Large intestine (tissue), 3 donors: ENCODE measurements at regions not wholly inside any gene's neighbourhood (a gene's known extent, or its start where the extent isn't known, plus 50 kb on each side); places are given as distances from the start of the nearest gene placed in this dataset.

Experiments
- DNase-seq, 2 donors: peaks; one replicate each; pipeline versions ENCODE4 v3.0.0 to v3.0.0-alpha.2; 2013
- H3K27ac ChIP-seq: one replicate; pipeline ENCODE4 v1.5.1; 2013; ENCODE audit warnings: low read length
- H3K27me3 ChIP-seq: 2 replicates; pipeline ENCODE4 v1.6.1; 2013; ENCODE audit warnings: low read length; ENCODE audit not compliant: control insufficient read depth, insufficient read depth
- H3K36me3 ChIP-seq: 2 replicates; pipeline ENCODE4 v1.6.1; 2013; ENCODE audit warnings: low read length; ENCODE audit not compliant: control insufficient read depth, insufficient read depth
- H3K4me1 ChIP-seq: one replicate; pipeline ENCODE4 v1.6.1; 2013; ENCODE audit warnings: low read length; ENCODE audit not compliant: control insufficient read depth, insufficient read depth
- H3K4me3 ChIP-seq: one replicate; pipeline ENCODE4 v1.5.1; 2013; ENCODE audit warnings: low read length
- H3K9me3 ChIP-seq: one replicate; pipeline ENCODE4 v1.6.1; 2013; ENCODE audit warnings: mild to moderate bottlenecking, low read depth, low read length, moderate library complexity; ENCODE audit not compliant: control insufficient read depth
- WGBS: methylation state at CpG from one replicate; pipeline ENCODE4 v1.1.5; 2013; ENCODE audit warnings: low lambda C conversion rate; ENCODE audit not compliant: insufficient coverage; 5-methylcytosine and 5-hydroxymethylcytosine counted together

DNA sequence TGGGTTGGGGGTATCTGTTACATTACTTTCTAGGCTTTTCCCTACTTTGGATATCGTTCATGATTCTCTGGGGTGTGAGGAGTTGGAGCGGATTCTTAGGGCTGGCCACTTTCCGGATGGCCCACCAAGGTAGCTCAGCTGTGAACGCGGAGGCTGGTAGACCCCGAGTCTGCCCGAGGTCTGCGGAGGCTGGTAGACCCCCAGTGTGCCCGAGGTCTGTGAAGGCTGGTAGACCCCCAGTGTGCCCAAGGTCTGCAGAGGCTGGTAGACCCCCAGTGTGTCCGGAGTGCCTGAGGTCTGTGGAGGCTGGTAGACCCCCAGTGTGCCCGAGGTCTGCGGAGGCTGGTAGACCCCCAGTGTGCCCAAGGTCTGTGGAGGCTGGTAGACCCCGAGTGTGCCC is 99.2 kb upstream of the ZNF469 start:
- DNase-seq, result no peak
- H3K27me3 ChIP-seq, result no peaks in the 10 kb centered on the region
- no CpG with 5 or more reads among the region's 13 CpGs for WGBS
- no peaks in the 10 kb centered on the region for H3K36me3 ChIP-seq
- no peak overlapping the region for H3K4me3 ChIP-seq
- H3K4me1 ChIP-seq, result peaks cover 8% of the 10 kb centered on the region
- H3K9me3 ChIP-seq, result peaks cover 16% of the 10 kb centered on the region
- H3K27ac ChIP-seq, result no peak overlapping the region

DNA sequence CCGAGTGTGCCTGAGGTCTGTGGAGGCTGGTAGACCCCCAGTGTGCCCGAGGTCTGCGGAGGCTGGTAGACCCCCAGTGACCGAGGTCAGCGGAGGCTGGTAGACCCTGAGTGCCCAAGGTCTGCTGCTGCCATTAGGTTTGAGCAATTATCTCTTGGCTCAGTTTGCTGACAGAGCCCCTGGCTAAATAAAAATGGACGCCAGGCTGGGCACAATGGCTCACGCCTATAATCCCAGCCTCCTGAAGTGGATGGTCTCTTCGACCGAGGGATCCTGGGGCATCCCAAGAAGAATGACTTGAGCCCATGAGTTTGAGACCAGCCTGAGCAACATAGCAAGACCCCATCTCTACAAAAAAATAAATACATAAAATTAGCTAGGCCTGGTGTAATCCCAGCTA is 98.7 kb upstream of the ZNF469 start:
- H3K27me3 ChIP-seq, result no peaks in the 10 kb centered on the region
- H3K4me1 ChIP-seq, result peaks cover 8% of the 10 kb centered on the region
- no peak for DNase-seq
- no peaks in the 10 kb centered on the region for H3K36me3 ChIP-seq
- H3K9me3 ChIP-seq, result peaks cover 20% of the 10 kb centered on the region
- WGBS, result no CpG with 5 or more reads among the region's 9 CpGs
- H3K27ac ChIP-seq, result no peak overlapping the region
- H3K4me3 ChIP-seq, result no peak overlapping the region

DNA sequence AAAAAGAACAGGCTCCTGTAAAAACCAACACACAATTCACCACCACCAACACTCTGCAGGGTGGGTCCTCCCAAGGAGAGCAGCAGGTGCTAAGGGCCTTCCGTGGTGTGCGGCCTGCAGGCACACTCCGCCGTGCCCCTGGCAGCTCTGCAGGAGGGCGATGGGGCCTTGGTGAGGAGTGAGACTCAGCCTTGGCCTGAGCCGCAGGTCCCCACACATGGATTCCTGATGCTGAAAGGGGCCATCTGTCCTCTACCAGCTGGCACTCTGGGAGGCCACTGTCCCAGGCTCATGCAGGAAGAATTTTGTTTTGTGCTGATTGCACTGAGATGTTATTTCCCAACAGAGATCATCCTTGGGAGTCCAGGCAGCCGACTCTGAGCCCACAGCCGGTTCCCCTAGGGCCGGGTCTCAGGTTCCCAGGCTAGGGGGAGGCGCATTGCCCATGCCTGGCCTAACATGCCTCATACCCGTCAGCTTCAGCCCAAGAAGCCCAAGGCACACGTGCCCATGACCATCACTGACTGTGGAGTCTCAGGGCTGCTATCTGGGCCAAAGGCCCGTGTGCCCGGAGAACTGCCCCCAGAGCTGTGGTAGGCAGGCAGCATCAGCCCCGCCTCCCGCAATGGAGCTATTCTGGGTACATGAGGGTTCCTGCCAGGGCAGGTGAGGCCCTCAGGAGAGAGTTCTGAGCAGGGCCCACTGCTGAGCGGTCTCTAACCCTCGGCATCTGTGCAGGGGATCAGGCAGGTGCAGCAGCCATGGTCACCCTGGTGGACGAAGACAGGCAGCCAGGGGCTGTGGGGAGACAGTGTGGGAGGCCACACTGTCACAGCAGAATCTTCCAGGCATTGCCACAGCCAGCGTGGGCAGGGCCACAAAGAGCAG is 97.9 kb upstream of the ZNF469 start:
- WGBS, result no CpG with 5 or more reads among the region's 20 CpGs

DNA sequence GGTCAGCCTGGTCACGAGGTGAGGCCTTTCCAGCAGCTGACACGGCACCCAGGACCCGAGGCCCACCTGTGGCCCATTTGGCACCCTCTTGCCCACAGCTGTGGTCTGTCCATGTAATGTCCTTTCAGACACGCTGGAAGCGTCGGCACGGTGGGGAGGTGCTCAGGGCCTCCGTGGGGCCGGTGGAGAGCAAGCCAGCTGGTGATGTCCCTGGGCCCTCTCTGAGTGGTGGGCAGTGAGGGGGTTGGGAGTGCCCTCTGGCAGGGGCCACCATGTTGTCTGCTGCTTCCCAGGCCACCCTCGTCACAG is 97.3 kb upstream of the ZNF469 start:
- H3K4me1 ChIP-seq, result peaks cover 8% of the 10 kb centered on the region
- DNase-seq, result no peak
- H3K36me3 ChIP-seq, result no peaks in the 10 kb centered on the region
- H3K4me3 ChIP-seq, result no peak overlapping the region
- WGBS, result no CpG with 5 or more reads among the region's 10 CpGs
- H3K9me3 ChIP-seq, result peaks cover 21% of the 10 kb centered on the region
- H3K27me3 ChIP-seq, result no peaks in the 10 kb centered on the region
- no peak overlapping the region for H3K27ac ChIP-seq

More for the DNA sequence above, 97.9 kb upstream of the ZNF469 start:
- no peak for DNase-seq
- Histone ChIP-seq H3K27ac (no peak overlapping the region), H3K4me1 (peaks cover 8% of the 10 kb centered on the region), H3K36me3 (no peaks in the 10 kb centered on the region), H3K9me3 (peaks cover 21% of the 10 kb centered on the region), H3K4me3 (no peak overlapping the region), H3K27me3 (no peaks in the 10 kb centered on the region)

DNA sequence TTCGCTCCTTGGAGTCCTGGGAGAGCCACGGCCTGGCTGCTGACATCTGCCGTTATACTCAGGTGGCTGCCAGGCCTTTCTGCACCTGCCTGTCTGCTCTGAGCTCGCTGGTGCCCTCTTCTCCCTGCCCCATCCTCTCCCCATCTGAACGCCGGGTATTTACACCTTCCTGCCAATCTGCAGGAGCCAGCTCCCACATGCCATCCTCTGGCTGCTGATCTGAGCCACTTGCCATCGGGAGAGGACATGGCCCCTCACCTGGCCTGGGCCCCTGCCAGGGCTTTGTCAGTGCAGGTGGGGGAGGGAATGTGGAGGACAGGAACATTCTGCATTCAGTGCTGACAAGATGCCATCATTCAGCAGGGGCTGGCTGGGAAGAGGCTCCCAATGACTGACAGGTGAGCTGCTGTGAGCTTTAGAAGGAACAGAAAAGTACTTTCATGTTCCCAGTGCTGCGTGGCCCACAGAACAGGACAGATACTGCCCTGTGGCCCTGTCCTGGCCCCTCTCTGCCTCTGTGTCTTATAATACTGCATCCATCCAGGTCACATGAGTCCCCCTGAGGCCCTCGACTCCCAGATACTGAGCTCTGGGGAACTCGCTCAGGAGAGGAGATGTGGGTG is 96.3 kb upstream of the ZNF469 start:
- WGBS, result no CpG with 5 or more reads among the region's 10 CpGs
- Histone ChIP-seq H3K4me1 (peaks cover 8% of the 10 kb centered on the region), H3K27ac (no peak overlapping the region), H3K4me3 (no peak overlapping the region), H3K9me3 (peaks cover 21% of the 10 kb centered on the region), H3K27me3 (no peaks in the 10 kb centered on the region), H3K36me3 (no peaks in the 10 kb centered on the region)
- DNase-seq, result no peak

DNA sequence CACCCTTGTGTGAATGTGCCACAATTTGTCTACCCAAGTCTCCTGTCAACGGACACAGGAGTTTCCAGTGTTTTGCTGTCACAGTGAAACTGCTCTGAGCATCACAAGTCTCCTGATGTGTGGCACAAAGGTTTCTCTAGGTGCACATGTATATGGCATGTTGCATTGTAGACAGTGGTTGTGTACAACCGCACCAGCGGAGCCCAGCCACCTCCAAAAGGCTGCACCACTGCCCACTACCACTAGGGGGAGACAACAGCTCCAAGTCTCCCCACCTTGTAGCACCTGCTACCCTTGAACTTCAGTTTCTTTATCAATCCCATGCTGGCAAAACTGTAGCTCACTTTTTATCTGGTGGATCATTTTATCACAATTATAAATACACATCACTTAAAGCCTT is 95.5 kb upstream of the ZNF469 start:
- Histone ChIP-seq H3K4me1 (peaks cover 6% of the 10 kb centered on the region), H3K27me3 (no peaks in the 10 kb centered on the region), H3K9me3 (peaks cover 21% of the 10 kb centered on the region), H3K4me3 (no peak overlapping the region), H3K27ac (no peak overlapping the region), H3K36me3 (no peaks in the 10 kb centered on the region)
- WGBS, result no CpG with 5 or more reads among the region's 3 CpGs
- no peak for DNase-seq

DNA sequence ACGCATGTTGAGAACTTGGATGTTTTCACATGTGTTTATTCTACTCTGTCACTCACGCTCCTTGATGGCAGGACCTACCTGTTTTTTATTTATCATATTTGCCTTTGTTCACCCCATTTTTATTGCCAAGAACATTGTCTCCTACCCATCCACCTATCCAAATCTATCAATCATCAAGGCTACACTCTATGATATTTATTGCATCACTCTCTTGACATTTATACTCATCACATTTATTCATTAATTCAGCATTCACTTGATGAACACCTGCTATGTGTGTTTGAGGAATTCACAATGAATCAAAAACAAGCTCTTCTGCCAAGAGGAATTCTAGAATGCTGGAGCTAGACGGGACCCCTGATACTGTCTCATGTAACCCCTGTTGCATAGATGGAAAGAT is 94.5 kb upstream of the ZNF469 start:
- Histone ChIP-seq H3K9me3 (peaks cover 21% of the 10 kb centered on the region), H3K4me1 (no peaks in the 10 kb centered on the region), H3K27me3 (no peaks in the 10 kb centered on the region), H3K36me3 (no peaks in the 10 kb centered on the region), H3K27ac (no peak overlapping the region), H3K4me3 (no peak overlapping the region)
- WGBS, result 100% methylated on average over 1 of the region's 3 CpGs
- DNase-seq, result no peak

DNA sequence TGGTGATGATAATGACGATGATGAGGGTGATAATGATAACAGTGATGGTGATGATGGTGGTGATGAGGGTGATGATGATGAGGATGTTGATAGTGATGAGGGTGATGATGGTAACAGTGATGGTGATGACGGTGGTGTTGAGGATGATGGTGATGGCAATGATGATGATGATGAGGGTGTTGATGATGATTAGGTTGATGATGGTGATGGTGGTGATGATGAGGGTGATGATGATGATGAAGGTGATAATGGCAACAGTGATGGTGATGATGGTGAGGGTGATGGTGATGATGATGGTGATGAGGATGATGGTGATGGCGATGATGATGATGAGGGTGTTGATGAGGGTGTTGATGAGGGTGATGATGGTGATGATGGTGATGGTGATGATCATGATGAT is 93.8 kb upstream of the ZNF469 start:
- H3K4me3 ChIP-seq, result no peak overlapping the region
- H3K27ac ChIP-seq, result no peak overlapping the region
- no peaks in the 10 kb centered on the region for H3K27me3 ChIP-seq
- H3K9me3 ChIP-seq, result peaks cover 21% of the 10 kb centered on the region
- no peaks in the 10 kb centered on the region for H3K4me1 ChIP-seq
- no peak for DNase-seq
- no peaks in the 10 kb centered on the region for H3K36me3 ChIP-seq
- WGBS, result 96% methylated on average over 2 of the region's 3 CpGs

DNA sequence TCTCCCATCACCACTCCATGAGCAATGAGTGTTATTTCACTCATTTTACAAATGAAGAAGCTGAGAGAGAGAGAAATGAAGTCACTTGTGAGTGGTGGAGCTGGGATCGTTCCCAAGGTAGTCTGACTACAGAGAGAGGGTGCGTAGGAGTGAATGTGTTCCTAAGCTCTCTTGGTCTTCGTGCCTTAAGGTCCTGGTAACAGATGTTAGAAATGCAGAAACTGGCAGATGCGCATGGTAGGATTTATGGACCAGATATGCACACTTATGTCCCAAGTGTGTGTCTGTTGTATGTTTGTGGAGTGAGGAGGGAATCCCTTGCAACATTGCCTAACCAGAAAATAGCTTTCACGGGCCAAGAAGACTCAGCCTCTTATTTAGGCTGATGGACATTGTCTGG is 93.2 kb upstream of the ZNF469 start:
- DNase-seq, result no peak
- Histone ChIP-seq H3K4me3 (no peak overlapping the region), H3K27ac (no peak overlapping the region), H3K36me3 (no peaks in the 10 kb centered on the region), H3K9me3 (peaks cover 20% of the 10 kb centered on the region), H3K27me3 (no peaks in the 10 kb centered on the region), H3K4me1 (no peaks in the 10 kb centered on the region)
- no CpG with 5 or more reads among the region's 5 CpGs for WGBS

DNA sequence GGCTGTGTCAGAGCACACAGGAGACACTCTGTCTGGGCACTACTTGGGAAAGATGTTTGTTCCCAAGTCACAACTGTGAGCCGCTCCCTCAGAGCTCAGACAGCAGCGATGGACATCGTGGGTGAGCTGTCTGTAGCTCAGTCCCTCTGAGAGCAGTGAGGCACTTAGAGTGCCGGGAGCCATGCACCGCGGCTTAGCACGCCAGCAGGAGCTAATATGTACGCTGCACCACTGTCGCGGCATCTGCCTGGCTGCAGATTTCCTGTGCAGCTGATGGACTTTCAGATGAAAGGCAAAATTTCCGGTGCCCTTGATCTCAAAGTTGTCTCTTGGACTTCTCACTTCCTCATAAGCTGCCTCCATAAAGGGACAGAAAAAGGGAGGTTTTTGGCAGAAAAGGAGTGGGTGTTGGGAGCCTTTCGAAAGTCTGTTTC is 92.8 kb upstream of the ZNF469 start:
- no peak overlapping the region for H3K27ac ChIP-seq

More for the DNA sequence above, 92.8 kb upstream of the ZNF469 start:
- Histone ChIP-seq H3K36me3 (no peaks in the 10 kb centered on the region), H3K27me3 (no peaks in the 10 kb centered on the region), H3K9me3 (peaks cover 16% of the 10 kb centered on the region), H3K4me1 (no peaks in the 10 kb centered on the region), H3K4me3 (no peak overlapping the region)
- no CpG with 5 or more reads among the region's 12 CpGs for WGBS
- DNase-seq, result no peak
